ENCODE measurements at regions not wholly inside any gene's neighbourhood (a gene's known extent, or its start where the extent isn't known, plus 50 kb on each side); places are given as distances from the start of the nearest gene placed in this dataset.

DNA sequence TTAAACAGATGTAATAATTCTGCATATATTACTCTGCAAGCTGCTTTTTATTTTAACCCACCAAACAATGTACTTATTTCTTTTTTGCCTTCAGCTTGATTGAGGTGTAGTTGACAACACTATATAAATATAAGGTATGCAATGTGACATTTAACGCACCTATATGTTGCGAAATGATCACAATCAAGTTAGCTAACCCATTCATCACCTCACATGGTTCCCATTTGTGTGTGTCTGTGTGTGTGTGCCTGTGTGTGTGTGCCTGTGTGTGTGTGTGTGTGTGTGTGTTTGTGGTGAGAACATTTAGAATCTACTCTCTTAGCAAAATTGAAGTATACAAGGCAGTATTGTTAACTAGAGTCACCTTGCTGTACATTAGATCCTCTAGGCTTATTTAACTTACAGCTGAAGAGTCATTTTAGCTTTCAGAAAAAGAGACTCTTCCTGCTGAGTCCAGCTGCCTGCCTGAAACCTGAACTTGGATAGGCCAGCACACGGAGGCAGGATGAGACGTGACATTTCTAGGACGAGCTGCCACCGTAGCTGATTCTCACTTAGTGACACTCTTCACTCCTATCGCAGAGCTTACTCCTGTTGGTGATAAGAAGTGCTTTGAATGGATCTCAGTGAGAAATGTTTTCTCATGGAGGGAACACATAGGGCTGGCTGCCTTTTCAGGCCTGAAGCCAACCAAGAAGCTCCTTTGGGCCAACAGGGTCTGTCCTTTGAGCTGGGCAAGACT lies 126.5 kb upstream of the RIPOR2 start:
- intact Hi-C loops (cut with micrococcal nuclease): no loop called here
- Histone ChIP-seq H3K4me3 (no peak overlapping the region), H3K27me3 (ENCODE audit: low read depth) (no peaks in the 10 kb centered on the region), H3K36me3 (no peaks in the 10 kb centered on the region), H3K4me1 (peaks cover 11% of the 10 kb centered on the region), H3K27ac (replicated peaks) (no peak overlapping the region), H3K9me3 (replicated peaks) (no peaks in the 10 kb centered on the region)
- no peak for DNase-seq
- TF ChIP-seq, protein P1, sequence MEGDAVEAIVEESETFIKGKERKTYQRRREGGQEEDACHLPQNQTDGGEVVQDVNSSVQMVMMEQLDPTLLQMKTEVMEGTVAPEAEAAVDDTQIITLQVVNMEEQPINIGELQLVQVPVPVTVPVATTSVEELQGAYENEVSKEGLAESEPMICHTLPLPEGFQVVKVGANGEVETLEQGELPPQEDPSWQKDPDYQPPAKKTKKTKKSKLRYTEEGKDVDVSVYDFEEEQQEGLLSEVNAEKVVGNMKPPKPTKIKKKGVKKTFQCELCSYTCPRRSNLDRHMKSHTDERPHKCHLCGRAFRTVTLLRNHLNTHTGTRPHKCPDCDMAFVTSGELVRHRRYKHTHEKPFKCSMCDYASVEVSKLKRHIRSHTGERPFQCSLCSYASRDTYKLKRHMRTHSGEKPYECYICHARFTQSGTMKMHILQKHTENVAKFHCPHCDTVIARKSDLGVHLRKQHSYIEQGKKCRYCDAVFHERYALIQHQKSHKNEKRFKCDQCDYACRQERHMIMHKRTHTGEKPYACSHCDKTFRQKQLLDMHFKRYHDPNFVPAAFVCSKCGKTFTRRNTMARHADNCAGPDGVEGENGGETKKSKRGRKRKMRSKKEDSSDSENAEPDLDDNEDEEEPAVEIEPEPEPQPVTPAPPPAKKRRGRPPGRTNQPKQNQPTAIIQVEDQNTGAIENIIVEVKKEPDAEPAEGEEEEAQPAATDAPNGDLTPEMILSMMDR (IDR thresholded peaks at IDR 0.05; ENCODE audit: borderline replicate concordance): no peak

DNA sequence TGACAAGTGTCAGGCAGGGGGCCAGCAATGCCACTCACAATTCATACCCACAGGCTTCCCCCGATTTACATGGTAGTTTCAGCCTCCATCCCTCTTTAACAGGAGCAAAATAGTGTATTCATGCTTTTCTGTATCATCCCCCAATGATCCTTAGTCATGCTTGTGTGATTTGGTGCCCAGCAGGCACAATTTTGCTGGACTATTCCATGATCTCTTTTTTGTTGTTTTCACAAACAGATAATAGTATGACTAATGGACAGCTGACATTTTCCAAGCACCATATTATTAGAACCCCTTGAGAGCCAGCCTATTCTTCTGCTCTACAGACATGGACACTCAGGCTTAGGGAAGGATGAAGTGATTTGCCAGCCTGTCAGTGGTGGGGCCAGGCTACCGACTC lies 128.2 kb upstream of the RIPOR2 start:
- DNase-seq: no peak
- TF ChIP-seq, protein P1 (IDR thresholded peaks at IDR 0.05; ENCODE audit: borderline replicate concordance): no peak
- H3K36me3 ChIP-seq: no peaks in the 10 kb centered on the region
- no peaks in the 10 kb centered on the region for H3K27me3 ChIP-seq (ENCODE audit: low read depth)
- no peak overlapping the region for H3K4me3 ChIP-seq
- H3K9me3 ChIP-seq (replicated peaks): no peaks in the 10 kb centered on the region
- intact Hi-C loops (cut with micrococcal nuclease): no loop called here
- H3K4me1 ChIP-seq: peaks cover 11% of the 10 kb centered on the region
- H3K27ac ChIP-seq (replicated peaks): no peak overlapping the region

DNA sequence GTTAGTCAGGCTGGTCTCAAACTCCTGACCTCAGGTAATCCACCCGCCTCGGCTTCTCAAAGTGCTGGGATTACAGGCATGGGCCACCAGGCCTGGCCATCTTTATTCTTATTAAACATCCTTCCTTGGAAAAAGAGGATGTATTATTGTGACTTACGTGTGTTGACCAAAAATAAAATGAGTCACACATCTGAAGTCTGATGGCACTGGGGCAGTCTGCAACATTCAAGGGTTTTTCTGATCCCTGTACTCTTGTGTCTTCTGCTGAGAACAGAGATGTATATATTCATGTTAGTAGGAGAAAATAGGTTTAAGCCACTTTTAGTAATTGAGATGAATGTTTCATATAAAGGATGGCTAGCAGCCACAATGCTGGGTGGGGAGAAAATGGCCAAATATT lies 129.9 kb upstream of the RIPOR2 start:
- Histone ChIP-seq H3K4me1 (peaks cover 11% of the 10 kb centered on the region), H3K36me3 (no peaks in the 10 kb centered on the region), H3K9me3 (replicated peaks) (no peaks in the 10 kb centered on the region), H3K27ac (replicated peaks) (no peak overlapping the region), H3K27me3 (ENCODE audit: low read depth) (no peaks in the 10 kb centered on the region), H3K4me3 (no peak overlapping the region)
- intact Hi-C loops (cut with micrococcal nuclease): no loop called here
- no peak for DNase-seq
- TF ChIP-seq, protein P1 (IDR thresholded peaks at IDR 0.05; ENCODE audit: borderline replicate concordance): no peak

- Histone ChIP-seq H3K4me3 (no peak overlapping the region), H3K27me3 (ENCODE audit: low read depth) (no peaks in the 10 kb centered on the region), H3K27ac (replicated peaks) (no peak overlapping the region), H3K9me3 (replicated peaks) (no peaks in the 10 kb centered on the region), H3K4me1 (peaks cover 5% of the 10 kb centered on the region), H3K36me3 (no peaks in the 10 kb centered on the region)
- DNase-seq: no peak
- TF ChIP-seq, protein P1 (IDR thresholded peaks at IDR 0.05; ENCODE audit: borderline replicate concordance): no peak
- intact Hi-C loops (cut with micrococcal nuclease): no loop called here
These were observed 130.8 kb upstream of the RIPOR2 start for GRCh38 chr6:25066593-25066992.

GRCh38 chr6:25068866-25069265 lies 133.1 kb upstream of the RIPOR2 start:
- no peaks in the 10 kb centered on the region for H3K36me3 ChIP-seq
- H3K4me1 ChIP-seq: no peaks in the 10 kb centered on the region
- no peaks in the 10 kb centered on the region for H3K27me3 ChIP-seq (ENCODE audit: low read depth)
- intact Hi-C loops (cut with micrococcal nuclease): no loop called here
- no peaks in the 10 kb centered on the region for H3K9me3 ChIP-seq (replicated peaks)
- H3K4me3 ChIP-seq: no peak overlapping the region
- DNase-seq: no peak
- TF ChIP-seq, protein P1 (IDR thresholded peaks at IDR 0.05; ENCODE audit: borderline replicate concordance): no peak
- no peak overlapping the region for H3K27ac ChIP-seq (replicated peaks)

Measured in left ventricle myocardium inferior (tissue), 1 donor.